Chondrocyte (in vitro differentiated cells): ENCODE measurements at regions not wholly inside any gene's neighbourhood (a gene's known extent, or its start where the extent isn't known, plus 50 kb on each side); places are given as distances from the start of the nearest gene placed in this dataset.

ENCODE experiments used
- DNase-seq: peaks from one replicate; pipeline ENCODE4 v3.0.0; 2021; ENCODE audit warnings: mixed read lengths, low spot score
- H3K27ac Mint-ChIP-seq: one replicate; pipeline ENCODE4 v1.8.0; 2021; ENCODE audit warnings: mild to moderate bottlenecking, moderate library complexity, mixed read lengths; ENCODE audit not compliant: unreplicated experiment
- H3K27me3 Mint-ChIP-seq: 2 replicates; pipeline ENCODE4 v1.8.0; 2021; ENCODE audit warnings: low read depth, mixed read lengths
- H3K36me3 Mint-ChIP-seq: 2 replicates; pipeline ENCODE4 v1.8.0; 2021; ENCODE audit warnings: low read depth, mixed read lengths
- H3K4me1 Mint-ChIP-seq: 2 replicates; pipeline ENCODE4 v1.8.0; 2021; ENCODE audit warnings: low read depth, mild to moderate bottlenecking, mixed read lengths
- H3K4me3 Mint-ChIP-seq: one replicate; pipeline ENCODE4 v1.8.0; 2021; ENCODE audit warnings: mild to moderate bottlenecking, moderate library complexity, mixed read lengths; ENCODE audit not compliant: unreplicated experiment
- H3K9me3 Mint-ChIP-seq: 2 replicates; pipeline ENCODE4 v1.8.0; 2021; ENCODE audit warnings: low read depth, mixed read lengths
- TF ChIP-seq, protein P1 (sequence below): fragments of 200-600 bp; sonication (generic); IDR thresholded peaks from 2 replicates; pipeline ENCODE4 v1.5.0; 2021; ENCODE audit warnings: antibody characterized with exemption, mild to moderate bottlenecking, moderate library complexity

- H3K27me3 Mint-ChIP-seq, result no peaks in the 10 kb centered on the region
- TF ChIP-seq, protein P1, sequence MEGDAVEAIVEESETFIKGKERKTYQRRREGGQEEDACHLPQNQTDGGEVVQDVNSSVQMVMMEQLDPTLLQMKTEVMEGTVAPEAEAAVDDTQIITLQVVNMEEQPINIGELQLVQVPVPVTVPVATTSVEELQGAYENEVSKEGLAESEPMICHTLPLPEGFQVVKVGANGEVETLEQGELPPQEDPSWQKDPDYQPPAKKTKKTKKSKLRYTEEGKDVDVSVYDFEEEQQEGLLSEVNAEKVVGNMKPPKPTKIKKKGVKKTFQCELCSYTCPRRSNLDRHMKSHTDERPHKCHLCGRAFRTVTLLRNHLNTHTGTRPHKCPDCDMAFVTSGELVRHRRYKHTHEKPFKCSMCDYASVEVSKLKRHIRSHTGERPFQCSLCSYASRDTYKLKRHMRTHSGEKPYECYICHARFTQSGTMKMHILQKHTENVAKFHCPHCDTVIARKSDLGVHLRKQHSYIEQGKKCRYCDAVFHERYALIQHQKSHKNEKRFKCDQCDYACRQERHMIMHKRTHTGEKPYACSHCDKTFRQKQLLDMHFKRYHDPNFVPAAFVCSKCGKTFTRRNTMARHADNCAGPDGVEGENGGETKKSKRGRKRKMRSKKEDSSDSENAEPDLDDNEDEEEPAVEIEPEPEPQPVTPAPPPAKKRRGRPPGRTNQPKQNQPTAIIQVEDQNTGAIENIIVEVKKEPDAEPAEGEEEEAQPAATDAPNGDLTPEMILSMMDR, result no peak
- no peak for DNase-seq
- H3K36me3 Mint-ChIP-seq, result no peaks in the 10 kb centered on the region
- no peaks in the 10 kb centered on the region for H3K4me1 Mint-ChIP-seq
- no peak overlapping the region for H3K4me3 Mint-ChIP-seq
- peaks cover 18% of the 10 kb centered on the region for H3K9me3 Mint-ChIP-seq
- no peak overlapping the region for H3K27ac Mint-ChIP-seq
Observed at GRCh38 chr10:111887266-111887665, 296.3 kb downstream of the GPAM start.

DNA sequence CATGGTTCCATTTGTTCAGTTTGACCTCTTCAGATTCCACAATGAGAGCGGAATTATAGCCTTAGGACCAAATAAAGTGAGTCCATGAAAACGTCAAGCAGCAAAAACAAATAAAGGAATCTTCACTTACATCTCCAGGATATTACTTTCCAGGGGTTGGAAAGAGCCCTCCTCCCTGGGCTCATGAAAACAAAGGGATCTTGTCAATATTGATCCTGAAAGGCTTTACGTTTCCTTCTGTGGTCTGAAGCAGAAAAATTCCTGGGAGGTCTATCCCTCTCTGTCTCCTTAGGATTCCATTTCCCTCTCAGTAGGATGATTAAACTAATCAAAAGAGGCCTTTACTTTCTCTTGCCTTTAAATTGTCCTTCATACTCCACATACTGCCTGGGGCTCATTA lies 293.5 kb downstream of the GPAM start:
- Mint-ChIP-seq H3K27me3 (no peaks in the 10 kb centered on the region), H3K36me3 (no peaks in the 10 kb centered on the region), H3K4me3 (no peak overlapping the region), H3K4me1 (no peaks in the 10 kb centered on the region), H3K27ac (no peak overlapping the region), H3K9me3 (peaks cover 15% of the 10 kb centered on the region)
- no peak for DNase-seq
- TF ChIP-seq, protein P1, result no peak

DNA sequence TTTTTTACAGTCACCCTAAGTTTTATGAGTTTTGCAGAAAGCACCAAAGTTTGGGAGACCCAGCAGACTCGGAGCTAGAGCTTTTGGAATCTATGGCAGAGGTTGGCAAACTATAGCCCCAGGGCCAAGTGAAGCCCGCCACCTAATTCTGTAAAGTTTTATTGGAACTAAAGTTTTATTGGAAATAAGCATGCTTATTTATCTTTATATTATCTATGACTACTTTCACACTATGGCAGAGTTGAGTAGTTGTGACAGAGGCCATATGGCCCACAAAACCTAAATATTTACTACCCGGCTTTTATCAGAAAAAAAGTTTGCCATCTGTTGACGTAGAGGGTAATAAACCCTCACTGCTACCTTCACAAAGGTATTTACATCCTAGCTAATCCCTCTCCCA lies 267.6 kb downstream of the GPAM start:
- TF ChIP-seq, protein P1, result no peak
- Mint-ChIP-seq H3K9me3 (no peaks in the 10 kb centered on the region), H3K4me1 (no peaks in the 10 kb centered on the region)

GRCh38 chr10:111921821-111922220 lies 261.7 kb downstream of the GPAM start:
- DNase-seq, result no peak
- TF ChIP-seq, protein P1, result no peak
- H3K4me1 Mint-ChIP-seq, result no peaks in the 10 kb centered on the region
- no peak overlapping the region for H3K4me3 Mint-ChIP-seq
- no peaks in the 10 kb centered on the region for H3K9me3 Mint-ChIP-seq
- H3K27ac Mint-ChIP-seq, result no peak overlapping the region
- no peaks in the 10 kb centered on the region for H3K27me3 Mint-ChIP-seq
- no peaks in the 10 kb centered on the region for H3K36me3 Mint-ChIP-seq

More for the DNA sequence above, 267.6 kb downstream of the GPAM start:
- Mint-ChIP-seq H3K36me3 (no peaks in the 10 kb centered on the region), H3K27me3 (no peaks in the 10 kb centered on the region), H3K4me3 (no peak overlapping the region), H3K27ac (no peak overlapping the region)
- no peak for DNase-seq

- Mint-ChIP-seq H3K4me1 (no peaks in the 10 kb centered on the region), H3K4me3 (no peak overlapping the region), H3K9me3 (no peaks in the 10 kb centered on the region), H3K27me3 (no peaks in the 10 kb centered on the region), H3K27ac (no peak overlapping the region), H3K36me3 (no peaks in the 10 kb centered on the region)
- TF ChIP-seq, protein P1, result no peak
- no peak for DNase-seq
Observed at GRCh38 chr10:111923032-111923431, 260.5 kb downstream of the GPAM start.
